ENCODE measurements at regions not wholly inside any gene's neighbourhood (a gene's known extent, or its start where the extent isn't known, plus 50 kb on each side); places are given as distances from the start of the nearest gene placed in this dataset.

- no peaks in the 10 kb centered on the region for H3K9me3 ChIP-seq (replicated peaks; ENCODE audit: control insufficient read depth, insufficient read depth, low read depth, low read length)
- no peaks in the 10 kb centered on the region for H3K4me1 ChIP-seq (replicated peaks in 1 of 2; ENCODE audit: control insufficient read depth in 2 of 2, insufficient read depth in 2 of 2, low read length in 2 of 2)
- no TSS peak for BruUV-seq (replicated peaks)
- H4K20me1 ChIP-seq (replicated peaks; ENCODE audit: control insufficient read depth, insufficient read depth, low read length): no peaks in the 10 kb centered on the region
- in situ Hi-C loops (cut with MboI) (no loop called here), intact Hi-C loops (cut with micrococcal nuclease) (no loop called here)
- H2AFZ ChIP-seq (ENCODE audit: low read depth, low read length): no peak overlapping the region
- TF ChIP-seq ZNF316 (IDR thresholded peaks at IDR 0.05) (peak; percentile 67), ELF2 (CRISPR knock-in tag; IDR thresholded peaks at IDR 0.05) (no peak), JUN (IDR thresholded peaks at IDR 0.05; ENCODE audit: borderline replicate concordance, low read depth, low read length) (no peak), JUN (CRISPR knock-in tag; IDR thresholded peaks at IDR 0.05; ENCODE audit: borderline replicate concordance) (no peak), MAFG (tag; conservative IDR thresholded peaks at IDR 0.05) (peak; percentile 50), C11orf30 (IDR thresholded peaks at IDR 0.05; ENCODE audit: low read depth) (peak; percentile 15; the same call in 1 of the 2 replicates), HMG20B (CRISPR knock-in tag; IDR thresholded peaks at IDR 0.05) (no peak)
- no peaks in the 10 kb centered on the region for H3K36me3 ChIP-seq (ENCODE audit: control insufficient read depth, insufficient read depth, low read length)
- H3K9ac ChIP-seq (ENCODE audit: insufficient read depth in 1 of 2, low read depth in 2 of 2, low read length in 2 of 2): no peak overlapping the region
- ChIA-PET POLR2A (no interaction called here), CTCF (ENCODE audit: low intra/inter-chr PET ratio) (no interaction called here)
- no peaks in the 10 kb centered on the region for H3K79me2 ChIP-seq (ENCODE audit: control insufficient read depth, insufficient read depth, low read length)
- H3K4me2 ChIP-seq (ENCODE audit: insufficient read depth, low read length): no peak overlapping the region
- DNase-seq (ENCODE audit: extremely low read depth in 1 of 4, low spot score in 3 of 4): no peak
- no peaks in the 10 kb centered on the region for H3K27me3 ChIP-seq (ENCODE audit: control insufficient read depth in 2 of 2, insufficient read depth in 2 of 2, low read length in 2 of 2)
- FAIRE-seq: no peak
- H3K27ac ChIP-seq (ENCODE audit: extremely low read depth, low read depth, low read length): no peak overlapping the region
- 0% methylated on average over 1 of the region's 1 CpG for WGBS (ENCODE audit: insufficient coverage, low coverage, missing lambda C conversion rate)
- H3K4me3 ChIP-seq: no peak overlapping the region
- no peak for ATAC-seq
- H3K9me1 ChIP-seq (ENCODE audit: control insufficient read depth, insufficient read depth, low read length): no peaks in the 10 kb centered on the region
Observed at GRCh38 chr12:98057701-98058100, 457.7 kb upstream of the TMPO start.

GRCh38 chr12:98058213-98058612, 457.2 kb upstream of the TMPO start:
- BruUV-seq (replicated peaks): no TSS peak
- POLR2A ChIA-PET: no interaction called here
- no peak overlapping the region for H3K9ac ChIP-seq (ENCODE audit: insufficient read depth in 1 of 2, low read depth in 2 of 2, low read length in 2 of 2)
- no peak overlapping the region for H3K4me3 ChIP-seq
- H3K9me3 ChIP-seq (replicated peaks; ENCODE audit: control insufficient read depth, insufficient read depth, low read depth, low read length): no peaks in the 10 kb centered on the region
- H3K9me1 ChIP-seq (ENCODE audit: control insufficient read depth, insufficient read depth, low read length): no peaks in the 10 kb centered on the region
- no peaks in the 10 kb centered on the region for H3K27me3 ChIP-seq (ENCODE audit: control insufficient read depth in 2 of 2, insufficient read depth in 2 of 2, low read length in 2 of 2)
- in situ Hi-C loops (cut with MboI) (no loop called here), intact Hi-C loops (cut with micrococcal nuclease) (no loop called here)
- no peak overlapping the region for H3K4me2 ChIP-seq (ENCODE audit: insufficient read depth, low read length)
- WGBS (ENCODE audit: insufficient coverage, low coverage, missing lambda C conversion rate): 1% methylated on average over 4 of the region's 4 CpGs
- H3K4me1 ChIP-seq (replicated peaks in 1 of 2; ENCODE audit: control insufficient read depth in 2 of 2, insufficient read depth in 2 of 2, low read length in 2 of 2): no peaks in the 10 kb centered on the region
- no peak overlapping the region for H3K27ac ChIP-seq (ENCODE audit: extremely low read depth, low read depth, low read length)
- ATAC-seq (no peak), DNase-seq (ENCODE audit: extremely low read depth in 1 of 4, low spot score in 3 of 4) (no peak), FAIRE-seq (no peak)
- H3K79me2 ChIP-seq (ENCODE audit: control insufficient read depth, insufficient read depth, low read length): no peaks in the 10 kb centered on the region
- CTCF ChIA-PET (ENCODE audit: low intra/inter-chr PET ratio): no interaction called here
- H2AFZ ChIP-seq (ENCODE audit: low read depth, low read length): no peak overlapping the region
- no peaks in the 10 kb centered on the region for H3K36me3 ChIP-seq (ENCODE audit: control insufficient read depth, insufficient read depth, low read length)
- H4K20me1 ChIP-seq (replicated peaks; ENCODE audit: control insufficient read depth, insufficient read depth, low read length): no peaks in the 10 kb centered on the region
- TF ChIP-seq NCOR1 (IDR thresholded peaks at IDR 0.05) (no peak), TSHZ1 (CRISPR knock-in tag; IDR thresholded peaks at IDR 0.05) (no peak), NR2F6 (CRISPR knock-in tag; IDR thresholded peaks at IDR 0.05) (no peak), DACH1 (IDR thresholded peaks at IDR 0.05; ENCODE audit: partially characterized antibody) (no peak), TFAM (CRISPR knock-in tag; conservative IDR thresholded peaks at IDR 0.05) (no peak), MTF1 (CRISPR knock-in tag; IDR thresholded peaks at IDR 0.05; ENCODE audit: borderline replicate concordance) (no peak), ZBTB33 (CRISPR knock-in tag; IDR thresholded peaks at IDR 0.05) (no peak)

Measured in K562 (cell line).